ENCODE measurements at regions not wholly inside any gene's neighbourhood (a gene's known extent, or its start where the extent isn't known, plus 50 kb on each side); places are given as distances from the start of the nearest gene placed in this dataset.

DNA sequence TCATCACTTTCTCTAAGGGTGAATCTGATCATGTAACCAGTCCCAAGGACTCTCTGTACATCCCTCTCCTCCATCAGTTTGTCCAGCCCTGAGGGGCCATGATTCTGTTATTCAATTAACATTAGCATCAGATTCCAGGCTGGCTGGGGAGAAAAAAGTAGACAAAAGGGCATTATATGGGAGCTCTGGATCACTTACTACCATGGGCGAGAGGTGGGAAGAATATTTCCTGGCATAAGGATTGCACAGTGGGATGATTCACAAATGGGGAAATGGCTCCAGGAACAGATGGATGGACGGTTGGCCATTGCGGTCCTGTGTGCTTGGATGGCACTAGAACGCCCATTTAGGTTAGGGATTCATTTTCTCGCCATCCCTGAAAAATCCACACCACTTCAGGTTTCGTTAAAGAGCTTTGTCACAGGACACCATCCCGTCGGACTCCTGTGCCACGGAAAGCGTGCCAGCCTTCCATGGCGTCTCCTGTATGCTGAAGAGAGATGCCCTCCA is 112.6 kb downstream of the THBS2 start:
- Mint-ChIP-seq H3K9me3 (peaks cover 3% of the 10 kb centered on the region), H3K4me3 (no peak overlapping the region), H3K27ac (no peak overlapping the region), H3K36me3 (ENCODE audit: low read depth) (no peaks in the 10 kb centered on the region), H3K4me1 (no peaks in the 10 kb centered on the region), H3K27me3 (ENCODE audit: insufficient read depth) (no peaks in the 10 kb centered on the region)
- Histone ChIP-seq H3K9me3 (ENCODE audit: control insufficient read depth, low read length) (no peaks in the 10 kb centered on the region), H3K36me3 (ENCODE audit: control insufficient read depth, insufficient read depth, low read length) (no peaks in the 10 kb centered on the region), H3K4me3 (ENCODE audit: low read length) (no peak overlapping the region), H3K4me1 (ENCODE audit: control insufficient read depth, insufficient read depth, low read length) (no peaks in the 10 kb centered on the region), H3K27me3 (ENCODE audit: control insufficient read depth, insufficient read depth, low read length, poor library complexity, severe bottlenecking) (no peaks in the 10 kb centered on the region), H3K27ac (ENCODE audit: low read depth, low read length) (no peak overlapping the region), H3K9ac (ENCODE audit: extremely low read depth, low read length, poor library complexity, severe bottlenecking) (no peak overlapping the region)
- DNase-seq = no peak
- TF ChIP-seq, protein P1, sequence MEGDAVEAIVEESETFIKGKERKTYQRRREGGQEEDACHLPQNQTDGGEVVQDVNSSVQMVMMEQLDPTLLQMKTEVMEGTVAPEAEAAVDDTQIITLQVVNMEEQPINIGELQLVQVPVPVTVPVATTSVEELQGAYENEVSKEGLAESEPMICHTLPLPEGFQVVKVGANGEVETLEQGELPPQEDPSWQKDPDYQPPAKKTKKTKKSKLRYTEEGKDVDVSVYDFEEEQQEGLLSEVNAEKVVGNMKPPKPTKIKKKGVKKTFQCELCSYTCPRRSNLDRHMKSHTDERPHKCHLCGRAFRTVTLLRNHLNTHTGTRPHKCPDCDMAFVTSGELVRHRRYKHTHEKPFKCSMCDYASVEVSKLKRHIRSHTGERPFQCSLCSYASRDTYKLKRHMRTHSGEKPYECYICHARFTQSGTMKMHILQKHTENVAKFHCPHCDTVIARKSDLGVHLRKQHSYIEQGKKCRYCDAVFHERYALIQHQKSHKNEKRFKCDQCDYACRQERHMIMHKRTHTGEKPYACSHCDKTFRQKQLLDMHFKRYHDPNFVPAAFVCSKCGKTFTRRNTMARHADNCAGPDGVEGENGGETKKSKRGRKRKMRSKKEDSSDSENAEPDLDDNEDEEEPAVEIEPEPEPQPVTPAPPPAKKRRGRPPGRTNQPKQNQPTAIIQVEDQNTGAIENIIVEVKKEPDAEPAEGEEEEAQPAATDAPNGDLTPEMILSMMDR (conservative IDR thresholded peaks at IDR 0.05) = no peak
- 92 to 100% methylated on average over 9 to 11 of the region's 11 CpGs for WGBS, 2 experiments (ENCODE audit: insufficient coverage in 1 of 2, insufficient read length in 1 of 2)

DNA sequence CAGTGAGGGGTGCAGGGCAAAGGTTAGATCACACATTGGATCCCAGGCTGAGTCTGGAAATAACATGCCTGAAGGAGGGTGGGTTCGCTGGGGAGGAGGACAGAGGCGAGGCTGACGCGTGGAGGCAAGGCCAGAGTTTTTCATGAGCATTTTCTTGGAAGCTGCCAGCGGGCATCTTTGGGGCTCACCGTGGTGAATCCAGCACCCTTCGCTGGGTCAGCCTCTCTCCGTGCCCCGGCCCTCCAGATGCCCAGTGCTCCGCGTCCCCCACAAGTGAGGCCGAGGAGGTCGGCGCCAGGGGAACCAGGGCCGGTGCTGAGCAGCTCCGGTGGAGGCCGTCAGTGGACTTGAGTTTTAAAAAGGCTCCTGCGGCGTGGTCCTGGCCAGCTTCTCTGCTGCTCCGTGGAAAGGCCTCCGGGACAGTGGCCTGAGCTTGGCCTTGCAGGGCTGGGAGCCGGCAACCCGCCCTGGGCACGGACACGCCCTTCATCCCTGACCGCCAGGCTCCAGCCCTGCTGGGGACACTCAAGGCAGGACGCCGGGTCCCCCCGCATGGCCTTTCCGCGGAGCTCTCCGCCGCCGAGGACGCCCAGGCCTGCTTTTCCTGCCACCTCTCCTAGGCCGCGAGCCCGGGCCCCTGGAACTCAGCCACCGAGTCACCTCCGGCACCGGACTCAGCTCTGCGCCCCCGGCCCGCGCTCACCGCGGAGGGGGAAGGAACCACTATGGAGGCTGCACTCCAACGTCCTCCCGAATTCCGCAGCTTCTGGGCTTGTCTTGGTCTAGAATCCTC is 114.3 kb downstream of the THBS2 start:
- Mint-ChIP-seq H3K36me3 (ENCODE audit: low read depth) (no peaks in the 10 kb centered on the region), H3K27ac (no peak overlapping the region), H3K27me3 (ENCODE audit: insufficient read depth) (no peaks in the 10 kb centered on the region), H3K9me3 (peaks cover 9% of the 10 kb centered on the region), H3K4me1 (no peaks in the 10 kb centered on the region), H3K4me3 (no peak overlapping the region)
- no peaks in the 10 kb centered on the region for H3K27me3 ChIP-seq (ENCODE audit: control insufficient read depth, insufficient read depth, low read length, poor library complexity, severe bottlenecking)
- no peak overlapping the region for H3K27ac ChIP-seq (ENCODE audit: low read depth, low read length)
- DNase-seq = no peak
- no peaks in the 10 kb centered on the region for H3K36me3 ChIP-seq (ENCODE audit: control insufficient read depth, insufficient read depth, low read length)
- TF ChIP-seq, protein P1 (conservative IDR thresholded peaks at IDR 0.05) = no peak
- H3K9me3 ChIP-seq (ENCODE audit: control insufficient read depth, low read length) = no peaks in the 10 kb centered on the region
- no peak overlapping the region for H3K4me3 ChIP-seq (ENCODE audit: low read length)
- no peak overlapping the region for H3K9ac ChIP-seq (ENCODE audit: extremely low read depth, low read length, poor library complexity, severe bottlenecking)
- 91 to 97% methylated on average over 25 to 50 of the region's 50 CpGs for WGBS, 2 experiments (ENCODE audit: insufficient coverage in 1 of 2, insufficient read length in 1 of 2)
- no peaks in the 10 kb centered on the region for H3K4me1 ChIP-seq (ENCODE audit: control insufficient read depth, insufficient read depth, low read length)

DNA sequence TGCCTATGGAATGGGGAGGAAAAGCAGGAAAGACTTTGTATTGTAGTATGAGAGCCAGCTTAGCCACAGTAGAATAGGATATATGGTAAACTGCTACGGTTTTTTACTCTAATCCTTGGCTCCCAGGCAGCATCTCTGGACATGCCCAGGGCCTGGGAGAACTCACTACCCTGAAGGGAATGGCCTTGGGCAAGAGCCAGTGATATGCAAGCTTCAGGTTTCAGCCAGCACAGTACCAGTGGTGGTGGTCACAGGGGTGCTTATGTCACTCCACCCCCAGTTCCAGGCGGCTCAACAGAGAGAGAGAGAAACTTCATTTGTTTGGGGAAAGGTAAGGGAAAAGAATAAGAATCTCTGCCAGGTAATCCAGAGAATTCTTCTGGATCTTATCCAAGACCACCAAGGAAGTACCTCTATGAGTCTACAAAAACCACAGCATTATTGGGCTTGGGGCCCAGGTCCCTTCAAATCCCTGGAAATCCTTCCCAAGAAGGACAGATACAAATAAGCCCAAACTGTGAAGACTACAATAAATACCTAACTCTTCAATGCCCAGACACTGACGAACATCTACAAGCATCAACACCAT is 121.2 kb downstream of the THBS2 start:
- Histone ChIP-seq H3K4me3 (ENCODE audit: low read length) (no peak overlapping the region), H3K4me1 (ENCODE audit: control insufficient read depth, insufficient read depth, low read length) (no peaks in the 10 kb centered on the region), H3K9ac (ENCODE audit: extremely low read depth, low read length, poor library complexity, severe bottlenecking) (no peak overlapping the region), H3K9me3 (ENCODE audit: control insufficient read depth, low read length) (no peaks in the 10 kb centered on the region), H3K27me3 (ENCODE audit: control insufficient read depth, insufficient read depth, low read length, poor library complexity, severe bottlenecking) (no peaks in the 10 kb centered on the region), H3K36me3 (ENCODE audit: control insufficient read depth, insufficient read depth, low read length) (no peaks in the 10 kb centered on the region), H3K27ac (ENCODE audit: low read depth, low read length) (no peak overlapping the region)
- H3K36me3 Mint-ChIP-seq (ENCODE audit: low read depth) = no peaks in the 10 kb centered on the region
- no peak for DNase-seq
- H3K4me3 Mint-ChIP-seq = no peak overlapping the region
- no peak overlapping the region for H3K27ac Mint-ChIP-seq
- 72 to 80% methylated on average over 3 of the region's 3 CpGs for whole genome bisulfite sequencing, 2 experiments (ENCODE audit: insufficient coverage in 1 of 2, insufficient read length in 1 of 2)
- no peaks in the 10 kb centered on the region for H3K4me1 Mint-ChIP-seq
- no peaks in the 10 kb centered on the region for H3K27me3 Mint-ChIP-seq (ENCODE audit: insufficient read depth)
- peaks cover 18% of the 10 kb centered on the region for H3K9me3 Mint-ChIP-seq
- TF ChIP-seq, protein P1 (conservative IDR thresholded peaks at IDR 0.05) = no peak

All from endodermal cell (in vitro differentiated cells).